ENCODE measurements at regions not wholly inside any gene's neighbourhood (a gene's known extent, or its start where the extent isn't known, plus 50 kb on each side); places are given as distances from the start of the nearest gene placed in this dataset.

GRCh38 chr22:48486558-48486957 is 1341.1 kb downstream of the BRD1 start:
- TF ChIP-seq EZH2 (optimal IDR thresholded peaks at IDR 0.05; ENCODE audit: low read depth, low read length) (no peak), CTCF (IDR thresholded peaks at IDR 0.05; ENCODE audit: low read length) (no peak), EZH2phosphoT487 (IDR thresholded peaks at IDR 0.05; ENCODE audit: low read length) (no peak)

Measured in MM.1S (cell line).